ENCODE measurements at regions not wholly inside any gene's neighbourhood (a gene's known extent, or its start where the extent isn't known, plus 50 kb on each side); places are given as distances from the start of the nearest gene placed in this dataset.
"Not testable (repeated sequence)": the region's sequence is repeated elsewhere in the genome, so short reads cannot be mapped to it uniquely, and the experiment has no call there.

DNA sequence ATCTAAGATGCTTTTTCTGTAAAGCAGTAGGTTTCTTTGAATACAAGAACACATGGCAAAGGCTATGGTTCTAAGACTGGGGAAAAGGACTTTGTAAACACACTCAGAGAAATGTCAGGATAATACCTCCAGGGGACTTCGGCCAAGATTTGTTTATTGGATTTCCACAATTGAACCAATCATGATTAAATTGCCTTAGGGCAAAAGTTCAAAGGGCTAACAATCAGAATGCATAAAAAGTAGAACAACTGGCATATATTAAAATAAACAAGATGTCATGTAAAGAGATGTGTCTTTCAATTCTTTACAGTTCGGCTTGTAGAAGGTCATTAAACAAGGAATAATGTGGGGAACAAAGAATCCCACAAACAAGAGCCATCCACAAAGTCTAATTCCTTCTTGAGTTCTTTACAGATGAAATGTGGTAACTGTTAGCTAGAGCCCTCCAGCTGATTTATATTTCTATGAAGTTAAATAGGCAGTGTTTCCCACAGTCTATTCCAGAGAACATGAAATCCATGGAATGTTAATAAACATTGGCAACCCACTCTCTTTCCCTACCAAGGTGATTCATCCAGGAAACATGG, 565.5 kb downstream of the ZNF608 start:
- Histone ChIP-seq H3K4me1 (ENCODE audit: control insufficient read depth, insufficient read depth, low read length) (no peaks in the 10 kb centered on the region), H3K9ac (ENCODE audit: low read depth, low read length) (no peak overlapping the region), H3K36me3 (ENCODE audit: insufficient read depth, low read length) (no peaks in the 10 kb centered on the region), H3K9me3 (replicated peaks; ENCODE audit: low read length) (no peaks in the 10 kb centered on the region), H3K4me3 (ENCODE audit: low read length) (no peak overlapping the region), H3K27me3 (ENCODE audit: control insufficient read depth, insufficient read depth, low read length) (no peaks in the 10 kb centered on the region), H3K4me2 (ENCODE audit: low read length) (no peak overlapping the region)

DNA sequence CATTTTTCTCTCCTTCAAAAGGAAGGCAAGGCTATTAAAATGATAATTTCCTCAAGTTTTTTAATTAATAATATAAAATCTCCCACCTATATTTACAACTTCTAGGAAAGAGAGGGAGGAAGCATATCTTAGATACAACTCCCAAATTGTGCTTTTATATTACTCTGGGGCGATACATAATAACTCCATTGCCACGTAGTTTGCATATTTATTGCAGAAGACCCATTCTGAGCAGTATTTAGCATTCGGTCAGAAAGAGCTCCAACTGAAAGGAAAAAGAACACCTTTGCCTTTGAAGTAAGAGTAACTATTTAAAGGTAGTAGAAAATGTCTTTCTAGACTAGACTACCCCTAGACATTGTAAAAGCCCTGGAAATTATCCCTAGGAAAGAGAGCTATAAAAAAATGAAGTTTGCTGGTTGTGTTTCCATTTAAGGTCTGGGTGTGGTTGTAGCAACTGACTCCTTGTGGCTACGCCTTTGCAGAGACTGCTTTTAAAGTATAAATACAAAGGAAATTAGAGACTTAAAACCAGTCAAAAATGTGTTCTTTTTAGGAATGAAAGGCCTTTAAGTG, 566.1 kb downstream of the ZNF608 start:
- H3K4me1 ChIP-seq (ENCODE audit: control insufficient read depth, insufficient read depth, low read length), result no peaks in the 10 kb centered on the region
- no peaks in the 10 kb centered on the region for H3K9me3 ChIP-seq (replicated peaks; ENCODE audit: low read length)
- no peak overlapping the region for H3K4me2 ChIP-seq (ENCODE audit: low read length)

DNA sequence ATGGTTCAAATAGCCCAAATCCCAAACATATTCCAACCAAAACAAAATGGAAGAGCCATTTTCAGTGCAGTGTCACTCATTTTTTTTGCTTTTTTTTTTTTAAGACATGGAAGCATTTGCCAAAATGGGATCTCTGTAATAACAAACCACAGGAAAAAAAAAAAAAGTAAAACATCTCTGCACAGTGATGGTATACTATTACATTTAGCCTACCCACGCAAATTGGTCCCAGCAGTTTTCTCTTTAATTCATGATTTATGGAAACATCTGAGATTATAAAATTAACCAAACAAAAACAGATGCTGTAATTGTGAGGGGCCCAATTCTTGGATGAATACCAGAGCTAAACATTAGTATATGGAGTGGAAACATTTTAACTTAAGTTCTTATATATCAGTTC, 566.6 kb downstream of the ZNF608 start:
- H3K36me3 ChIP-seq (ENCODE audit: insufficient read depth, low read length), result no peaks in the 10 kb centered on the region
- no peaks in the 10 kb centered on the region for H3K27me3 ChIP-seq (ENCODE audit: control insufficient read depth, insufficient read depth, low read length)
- no peaks in the 10 kb centered on the region for H3K4me1 ChIP-seq (ENCODE audit: control insufficient read depth, insufficient read depth, low read length)
- H3K4me3 ChIP-seq (ENCODE audit: low read length), result no peak overlapping the region
- H3K9me3 ChIP-seq (replicated peaks; ENCODE audit: low read length), result no peaks in the 10 kb centered on the region
- no peak overlapping the region for H3K4me2 ChIP-seq (ENCODE audit: low read length)
- no peak overlapping the region for H3K9ac ChIP-seq (ENCODE audit: low read depth, low read length)

More for the DNA sequence above, 566.1 kb downstream of the ZNF608 start:
- H3K27me3 ChIP-seq (ENCODE audit: control insufficient read depth, insufficient read depth, low read length), result no peaks in the 10 kb centered on the region
- H3K9ac ChIP-seq (ENCODE audit: low read depth, low read length), result no peak overlapping the region
- H3K4me3 ChIP-seq (ENCODE audit: low read length), result no peak overlapping the region
- no peaks in the 10 kb centered on the region for H3K36me3 ChIP-seq (ENCODE audit: insufficient read depth, low read length)

DNA sequence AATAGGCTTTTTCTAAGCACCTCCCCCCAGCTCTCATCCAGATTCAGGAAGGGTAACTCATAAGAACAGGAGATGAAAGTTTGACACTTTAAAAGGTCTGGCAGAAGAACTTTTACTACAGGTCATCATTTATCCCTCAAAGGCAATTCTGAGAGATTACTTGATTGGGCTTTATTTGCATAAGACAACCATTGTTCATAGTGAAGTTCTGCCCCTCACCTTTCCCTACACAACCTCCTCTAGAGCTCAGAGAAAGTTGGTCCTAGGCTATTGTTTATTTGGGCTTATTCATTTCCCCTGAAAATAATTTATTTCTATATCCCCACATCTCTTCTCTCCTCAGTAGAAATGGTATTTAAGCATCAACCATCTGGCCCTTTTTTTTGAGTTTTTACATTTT, 568.4 kb downstream of the ZNF608 start:
- Histone ChIP-seq H3K4me3 (ENCODE audit: low read length) (no peak overlapping the region), H3K4me1 (ENCODE audit: control insufficient read depth, insufficient read depth, low read length) (no peaks in the 10 kb centered on the region), H3K9ac (ENCODE audit: low read depth, low read length) (no peak overlapping the region), H3K36me3 (ENCODE audit: insufficient read depth, low read length) (no peaks in the 10 kb centered on the region), H3K4me2 (ENCODE audit: low read length) (no peak overlapping the region), H3K27me3 (ENCODE audit: control insufficient read depth, insufficient read depth, low read length) (no peaks in the 10 kb centered on the region), H3K9me3 (replicated peaks; ENCODE audit: low read length) (no peaks in the 10 kb centered on the region)

DNA sequence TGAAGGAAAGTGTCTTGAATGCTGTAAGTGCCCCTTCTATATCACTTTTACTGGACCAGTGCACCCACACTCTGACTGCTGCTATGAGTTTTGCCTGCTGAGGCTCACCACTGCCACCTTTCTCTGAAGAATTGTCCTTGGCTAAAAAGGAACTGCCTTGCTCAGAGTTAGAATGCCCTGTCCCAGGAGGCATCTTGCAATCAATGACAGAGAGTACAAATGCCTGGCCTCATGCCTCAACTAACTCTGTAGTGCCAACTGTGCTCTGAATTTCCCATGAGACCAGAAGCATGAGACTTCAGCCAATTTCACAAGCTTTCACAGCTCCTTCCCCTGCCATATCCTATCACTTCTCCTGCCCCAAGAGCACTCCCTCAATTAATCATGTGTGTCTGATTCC, 569.7 kb downstream of the ZNF608 start:
- Histone ChIP-seq H3K27me3 (ENCODE audit: control insufficient read depth, insufficient read depth, low read length) (no peaks in the 10 kb centered on the region), H3K4me3 (ENCODE audit: low read length) (no peak overlapping the region), H3K9ac (ENCODE audit: low read depth, low read length) (no peak overlapping the region), H3K9me3 (replicated peaks; ENCODE audit: low read length) (no peaks in the 10 kb centered on the region), H3K36me3 (ENCODE audit: insufficient read depth, low read length) (no peaks in the 10 kb centered on the region), H3K4me1 (ENCODE audit: control insufficient read depth, insufficient read depth, low read length) (no peaks in the 10 kb centered on the region), H3K4me2 (ENCODE audit: low read length) (no peak overlapping the region)

DNA sequence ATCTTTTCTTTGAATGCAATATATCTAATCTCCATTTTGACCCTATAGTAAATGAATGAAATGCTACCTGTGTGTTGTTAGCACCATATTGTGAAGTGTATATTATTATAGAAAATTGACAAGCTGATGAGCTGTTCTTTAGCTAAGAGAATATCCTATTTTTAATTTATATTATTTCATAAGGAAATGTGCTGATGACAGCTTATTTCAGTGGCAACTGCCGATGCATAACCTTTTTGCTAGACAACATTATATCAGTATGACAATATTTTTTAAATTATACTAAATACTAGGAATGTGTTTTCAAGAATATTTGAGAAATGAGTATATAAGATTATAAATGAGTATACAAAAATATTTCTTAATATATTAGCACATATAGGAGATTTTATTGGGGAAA, 573.1 kb downstream of the ZNF608 start:
- H3K4me3 ChIP-seq (ENCODE audit: low read length), result no peak overlapping the region
- H3K4me1 ChIP-seq (ENCODE audit: control insufficient read depth, insufficient read depth, low read length), result no peaks in the 10 kb centered on the region
- H3K9me3 ChIP-seq (replicated peaks; ENCODE audit: low read length), result no peaks in the 10 kb centered on the region
- no peaks in the 10 kb centered on the region for H3K36me3 ChIP-seq (ENCODE audit: insufficient read depth, low read length)
- no peaks in the 10 kb centered on the region for H3K27me3 ChIP-seq (ENCODE audit: control insufficient read depth, insufficient read depth, low read length)
- no peak overlapping the region for H3K4me2 ChIP-seq (ENCODE audit: low read length)
- no peak overlapping the region for H3K9ac ChIP-seq (ENCODE audit: low read depth, low read length)

DNA sequence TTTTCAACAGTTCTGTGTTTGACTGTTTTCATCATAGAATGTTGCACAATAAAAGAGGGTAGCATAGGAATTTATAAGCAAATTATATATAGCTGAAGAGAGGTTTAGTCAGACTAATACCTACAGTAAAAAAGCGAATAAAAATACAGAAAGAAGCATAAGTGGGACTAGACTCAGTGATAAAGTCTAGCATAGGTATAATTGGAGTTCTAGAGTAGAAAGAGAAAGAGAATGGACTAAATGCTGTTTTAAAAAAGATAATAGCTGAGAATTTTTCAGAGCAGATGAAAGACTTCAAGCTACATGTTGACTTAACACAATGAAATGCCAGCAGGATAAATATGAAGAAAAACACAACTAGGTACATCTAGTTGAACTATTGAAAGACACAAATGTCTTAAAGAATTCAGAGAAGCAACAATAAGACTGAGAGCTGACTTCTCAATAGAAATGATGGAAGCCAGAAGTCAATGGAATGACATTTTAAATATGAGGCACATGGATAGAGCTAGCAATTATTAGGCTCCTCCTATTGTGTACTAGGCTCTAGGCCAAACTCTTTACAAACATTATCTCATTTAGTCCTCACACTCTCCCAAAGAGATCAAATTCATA, 573.9 kb downstream of the ZNF608 start:
- Histone ChIP-seq H3K9ac (ENCODE audit: low read depth, low read length) (no peak overlapping the region), H3K9me3 (replicated peaks; ENCODE audit: low read length) (no peaks in the 10 kb centered on the region), H3K4me3 (ENCODE audit: low read length) (no peak overlapping the region), H3K36me3 (ENCODE audit: insufficient read depth, low read length) (no peaks in the 10 kb centered on the region), H3K4me2 (ENCODE audit: low read length) (no peak overlapping the region), H3K4me1 (ENCODE audit: control insufficient read depth, insufficient read depth, low read length) (no peaks in the 10 kb centered on the region), H3K27me3 (ENCODE audit: control insufficient read depth, insufficient read depth, low read length) (no peaks in the 10 kb centered on the region)

DNA sequence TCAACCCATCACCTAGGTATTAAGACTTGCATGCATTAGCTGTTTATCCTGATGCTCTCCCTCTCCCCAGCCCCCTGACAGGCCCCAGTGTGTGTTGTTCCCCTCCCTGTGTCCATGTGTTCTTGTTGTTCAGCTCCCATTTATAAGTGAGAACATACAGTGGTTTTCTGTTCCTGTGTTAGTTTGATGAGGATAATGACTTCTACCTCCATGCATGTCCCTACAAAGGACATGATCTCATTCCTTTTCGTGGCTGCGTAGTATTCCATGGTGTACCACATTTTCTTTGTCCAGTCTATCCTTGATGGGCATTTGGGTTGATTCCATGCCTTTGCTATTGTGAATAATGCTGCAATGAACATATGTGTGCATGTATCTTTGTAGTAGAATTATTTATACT, 578.3 kb downstream of the ZNF608 start:
- H3K9me3 ChIP-seq (replicated peaks; ENCODE audit: low read length); H3K9ac ChIP-seq (ENCODE audit: low read depth, low read length); H3K36me3 ChIP-seq (ENCODE audit: insufficient read depth, low read length): not testable (repeated sequence)

DNA sequence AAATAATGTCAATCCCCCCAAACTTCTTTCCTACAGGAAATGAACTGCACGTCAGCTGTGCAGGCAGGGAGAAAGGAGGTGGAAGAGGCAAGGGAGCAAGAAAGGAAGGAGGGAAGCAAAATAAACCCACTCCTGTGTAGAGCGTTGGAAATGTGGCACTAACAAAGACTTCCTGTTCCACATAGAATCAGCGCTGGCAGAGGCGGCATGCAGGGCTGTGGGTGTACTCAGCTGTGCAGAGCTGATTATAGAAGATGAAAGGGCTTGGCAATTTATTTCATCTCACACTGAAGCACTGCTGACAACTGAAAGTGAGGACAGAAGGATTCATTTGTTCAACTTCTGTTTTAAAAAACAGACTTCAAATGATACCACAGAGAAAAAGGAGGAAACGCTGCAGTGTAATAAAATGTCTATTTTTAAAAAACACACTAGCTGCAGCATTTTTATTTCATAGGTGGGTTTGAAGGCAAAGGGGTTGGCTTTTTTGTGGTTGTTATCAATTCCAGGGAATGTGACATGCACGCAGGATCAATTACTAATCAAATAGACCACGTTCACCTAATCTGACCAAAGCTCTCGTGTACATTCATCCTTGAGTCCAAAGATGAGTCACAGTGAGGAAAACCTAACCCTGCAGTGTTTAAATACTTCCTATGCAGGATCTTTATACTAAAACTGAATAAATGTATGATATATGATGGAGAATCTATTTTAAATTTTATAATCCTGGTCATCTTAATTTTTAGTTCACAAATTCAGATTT, 583.5 kb downstream of the ZNF608 start:
- no peak overlapping the region for H3K9ac ChIP-seq (ENCODE audit: low read depth, low read length)

More for the DNA sequence above, 578.3 kb downstream of the ZNF608 start:
- not testable (repeated sequence) for H3K4me3 ChIP-seq (ENCODE audit: low read length); H3K4me2 ChIP-seq (ENCODE audit: low read length); H3K4me1 ChIP-seq (ENCODE audit: control insufficient read depth, insufficient read depth, low read length); H3K27me3 ChIP-seq (ENCODE audit: control insufficient read depth, insufficient read depth, low read length)

DNA sequence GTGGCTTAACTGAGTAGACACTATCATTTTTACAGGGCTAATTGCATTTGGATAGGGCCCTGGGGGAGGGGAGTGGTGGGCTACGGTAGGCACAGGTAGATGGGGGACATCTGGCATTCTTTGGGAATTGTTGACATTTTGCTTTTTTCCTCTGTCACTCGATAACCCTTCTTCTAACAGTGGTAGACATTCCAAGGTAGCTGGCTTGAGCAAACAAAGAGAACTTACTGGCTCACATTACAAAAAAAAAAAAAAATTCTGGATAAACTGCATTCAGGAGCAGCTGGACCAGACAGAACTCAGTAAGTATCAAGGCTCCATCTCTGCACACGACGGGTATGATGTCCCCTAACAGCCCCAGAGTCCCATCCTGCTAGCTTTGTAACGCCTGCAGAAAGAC, 585.2 kb downstream of the ZNF608 start:
- Histone ChIP-seq H3K9ac (ENCODE audit: low read depth, low read length) (no peak overlapping the region), H3K9me3 (replicated peaks; ENCODE audit: low read length) (no peaks in the 10 kb centered on the region), H3K27me3 (ENCODE audit: control insufficient read depth, insufficient read depth, low read length) (no peaks in the 10 kb centered on the region), H3K4me1 (ENCODE audit: control insufficient read depth, insufficient read depth, low read length) (peaks cover 9% of the 10 kb centered on the region), H3K4me3 (ENCODE audit: low read length) (no peak overlapping the region), H3K36me3 (ENCODE audit: insufficient read depth, low read length) (no peaks in the 10 kb centered on the region), H3K4me2 (ENCODE audit: low read length) (no peak overlapping the region)

More for the DNA sequence above, 583.5 kb downstream of the ZNF608 start:
- H3K4me2 ChIP-seq (ENCODE audit: low read length), result peak overlapping the region; percentile 62
- peak overlapping the region; percentile 25 for H3K4me3 ChIP-seq (ENCODE audit: low read length)
- no peaks in the 10 kb centered on the region for H3K9me3 ChIP-seq (replicated peaks; ENCODE audit: low read length)
- no peaks in the 10 kb centered on the region for H3K27me3 ChIP-seq (ENCODE audit: control insufficient read depth, insufficient read depth, low read length)
- no peaks in the 10 kb centered on the region for H3K36me3 ChIP-seq (ENCODE audit: insufficient read depth, low read length)
- H3K4me1 ChIP-seq (ENCODE audit: control insufficient read depth, insufficient read depth, low read length), result peaks cover 9% of the 10 kb centered on the region

DNA sequence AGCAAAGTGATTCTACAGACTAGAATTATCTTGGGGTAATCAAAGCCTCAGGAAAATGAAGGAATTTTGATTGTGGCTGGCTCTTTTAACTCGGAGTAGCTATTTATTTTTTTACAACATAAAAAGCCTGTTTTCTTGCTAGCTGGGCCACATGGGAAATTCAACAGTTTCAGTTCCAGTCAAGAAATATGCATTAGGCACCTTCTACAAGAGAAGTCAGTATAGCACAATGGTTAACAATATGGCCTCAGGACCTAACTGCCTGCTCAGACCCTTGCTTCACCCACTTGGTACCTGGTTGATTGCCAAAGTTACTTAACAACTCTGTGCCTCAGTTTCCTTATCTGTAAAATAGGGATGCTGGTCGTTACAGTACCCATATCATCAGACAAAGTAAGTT, 586.2 kb downstream of the ZNF608 start:
- Histone ChIP-seq H3K4me2 (ENCODE audit: low read length) (no peak overlapping the region), H3K27me3 (ENCODE audit: control insufficient read depth, insufficient read depth, low read length) (no peaks in the 10 kb centered on the region), H3K4me3 (ENCODE audit: low read length) (no peak overlapping the region), H3K4me1 (ENCODE audit: control insufficient read depth, insufficient read depth, low read length) (peaks cover 9% of the 10 kb centered on the region), H3K9ac (ENCODE audit: low read depth, low read length) (no peak overlapping the region), H3K9me3 (replicated peaks; ENCODE audit: low read length) (peaks cover 2% of the 10 kb centered on the region), H3K36me3 (ENCODE audit: insufficient read depth, low read length) (no peaks in the 10 kb centered on the region)

Data from skeletal muscle satellite cell (primary cell).